NOMO-1 (cell line): ENCODE measurements at regions not wholly inside any gene's neighbourhood (a gene's known extent, or its start where the extent isn't known, plus 50 kb on each side); places are given as distances from the start of the nearest gene placed in this dataset.
"Not testable (repeated sequence)": the region's sequence is repeated elsewhere in the genome, so short reads cannot be mapped to it uniquely, and the experiment has no call there.

Experiments used
- DNase-seq, 2 experiments: peaks; one replicate each; lab custom pipeline; 2025; ENCODE audit not compliant: unreplicated experiment in 2 of 2; lab: John Stamatoyannopoulos, UW

DNA sequence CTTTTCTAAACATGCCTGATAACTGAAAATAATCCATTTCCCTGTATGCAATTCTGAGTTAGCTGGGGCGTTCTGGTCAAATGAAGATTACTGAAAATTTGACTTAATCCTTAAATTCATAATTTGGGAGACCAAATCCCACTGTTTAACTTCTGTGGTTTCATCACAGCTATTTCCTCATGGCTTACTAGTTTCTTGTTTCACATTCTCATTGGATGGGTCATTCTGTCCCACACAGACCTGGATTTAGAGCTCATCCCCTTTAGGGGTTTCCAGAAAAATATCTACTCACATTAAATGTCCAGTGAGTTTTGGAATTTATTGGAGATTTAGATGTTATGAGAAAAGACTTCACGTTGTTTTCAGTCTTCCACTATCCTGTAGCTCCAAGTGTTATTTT is 709.3 kb upstream of the KLHL1 start:
- DNase-seq = no peak

DNA sequence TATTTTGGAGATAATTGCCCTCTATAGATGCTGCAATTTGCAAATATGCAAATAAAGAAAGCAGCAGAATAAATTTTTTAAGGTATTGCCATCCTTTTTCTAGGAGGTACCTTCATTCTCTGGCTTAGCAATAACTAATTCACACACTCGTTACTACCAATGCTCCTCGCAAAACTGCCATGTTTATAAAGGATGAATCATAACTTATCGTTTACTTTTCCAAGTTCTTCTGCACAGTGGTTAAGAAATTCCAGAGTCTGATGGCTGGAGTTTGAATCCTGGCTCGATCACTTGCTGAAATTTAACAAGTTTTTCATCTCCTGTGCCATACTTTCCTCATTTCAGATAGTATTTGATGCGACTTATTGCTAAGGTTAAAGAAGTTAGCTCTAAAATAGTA is 708.6 kb upstream of the KLHL1 start:
- DNase-seq = no peak

DNA sequence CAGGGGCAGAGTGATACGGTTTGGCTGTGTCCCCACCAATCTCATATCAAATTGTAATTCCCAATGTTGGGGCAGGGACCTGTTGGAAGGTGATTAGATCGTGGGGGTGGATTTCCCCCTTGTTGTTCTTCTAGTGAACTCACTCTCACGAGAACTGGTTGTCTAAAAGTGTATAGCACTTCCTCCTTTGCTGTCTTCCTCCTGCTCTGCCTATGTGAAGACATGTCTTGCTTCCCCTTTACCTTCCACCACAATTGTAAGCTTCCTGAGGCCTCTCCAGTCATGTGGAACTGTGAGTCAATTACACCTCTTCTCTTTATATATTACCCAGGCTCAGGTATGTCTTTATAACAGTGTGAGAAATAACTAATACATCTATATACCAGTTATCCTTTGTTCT is 706.4 kb upstream of the KLHL1 start:
- peak in 1 of 2 experiments; percentile 28 for DNase-seq

DNA sequence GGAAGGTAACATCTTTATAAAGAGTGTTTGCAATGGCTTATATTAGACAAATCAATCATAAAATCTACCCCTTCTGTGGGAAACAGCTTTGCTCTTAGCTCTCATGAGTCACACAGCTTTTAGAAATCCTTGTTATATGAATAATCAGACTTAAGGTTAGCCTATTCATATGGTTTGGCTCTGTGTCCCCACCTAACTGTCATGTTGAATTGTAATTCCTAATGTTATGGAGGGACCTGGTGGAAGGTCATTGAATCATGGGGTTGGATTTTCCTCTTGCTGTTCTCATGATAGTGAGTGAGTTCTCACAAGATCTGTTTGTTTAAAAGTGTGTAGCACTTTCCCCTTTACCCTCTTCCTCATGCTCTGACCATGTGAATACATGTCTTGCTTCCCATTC is 704.2 kb upstream of the KLHL1 start:
- DNase-seq = no peak

DNA sequence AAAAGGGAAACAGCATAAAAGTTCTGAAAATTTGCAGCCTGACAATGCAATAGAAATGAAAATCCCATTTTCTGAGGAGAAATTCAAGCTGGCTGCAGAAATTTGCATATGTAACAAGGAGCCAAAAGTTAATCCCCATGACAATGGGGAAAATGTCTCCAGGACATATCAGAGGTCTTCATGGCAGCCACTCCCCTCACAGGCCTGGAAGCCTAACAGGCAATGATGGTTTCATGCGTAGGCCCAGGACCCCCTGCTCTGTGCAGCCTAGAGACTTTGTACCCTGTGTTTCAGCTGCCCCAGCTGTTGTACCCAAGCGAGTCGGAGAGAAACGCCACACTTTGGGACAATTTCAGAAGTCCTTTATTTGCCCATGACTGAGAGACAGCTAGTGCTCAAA is 701.3 kb upstream of the KLHL1 start:
- DNase-seq = no peak

DNA sequence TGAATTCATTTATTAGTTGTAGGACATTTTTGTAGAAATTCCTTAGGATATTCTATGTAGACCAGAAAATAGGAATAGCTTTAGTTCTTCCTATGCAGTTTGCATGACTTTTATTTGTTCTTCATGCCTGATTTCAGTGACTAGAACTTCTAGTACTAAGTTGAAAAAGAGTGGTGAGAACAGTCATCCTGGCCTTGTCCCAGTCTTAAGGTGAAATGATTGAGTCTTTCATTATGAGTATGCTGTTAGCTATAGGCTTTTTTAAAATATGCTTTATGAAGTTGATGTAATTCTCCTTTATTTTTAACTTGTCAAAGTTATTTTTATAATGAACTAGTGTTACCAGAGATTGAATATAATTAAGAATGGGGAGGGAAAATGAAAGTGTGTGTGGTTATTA is 690.1 kb upstream of the KLHL1 start:
- DNase-seq = no peak

DNA sequence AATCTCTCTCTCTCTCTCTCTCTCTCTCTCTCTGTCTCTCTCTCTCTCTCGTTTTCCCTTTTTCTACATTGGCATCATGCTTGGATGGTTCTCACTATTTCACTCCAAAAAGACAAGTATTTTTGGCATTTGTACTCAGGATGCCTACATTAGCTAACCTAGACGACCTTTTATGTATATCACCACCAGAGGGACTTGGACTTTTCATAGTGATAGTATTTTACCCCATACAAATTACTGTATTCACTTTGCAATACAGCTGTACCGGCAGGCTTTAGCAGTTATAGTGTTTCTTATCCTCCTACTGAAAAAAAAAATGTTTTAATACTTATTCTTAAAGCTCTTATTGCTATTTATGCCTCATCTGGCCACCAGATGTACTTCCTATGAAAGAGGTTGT is 687.2 kb upstream of the KLHL1 start:
- peak in 1 of 2 experiments; percentile 17 for DNase-seq

DNA sequence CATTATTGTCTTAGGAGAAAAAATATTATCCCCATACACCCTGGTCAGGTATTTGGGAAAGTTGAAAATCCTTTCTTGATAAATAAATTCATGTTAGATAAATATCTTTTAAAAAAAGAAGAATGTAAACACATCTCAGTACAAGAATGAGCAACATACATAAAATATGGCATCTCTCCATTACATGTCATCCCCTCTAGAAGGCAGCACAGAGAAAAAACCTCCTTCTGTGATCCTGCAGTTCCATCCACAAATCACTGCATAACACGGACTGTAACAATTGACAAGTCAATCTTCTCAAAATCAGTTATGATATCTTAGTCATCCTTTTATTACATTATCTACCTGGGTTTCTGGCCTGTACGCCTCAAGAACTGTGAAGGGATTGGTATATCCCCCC is 683.9 kb upstream of the KLHL1 start:
- DNase-seq = no peak

DNA sequence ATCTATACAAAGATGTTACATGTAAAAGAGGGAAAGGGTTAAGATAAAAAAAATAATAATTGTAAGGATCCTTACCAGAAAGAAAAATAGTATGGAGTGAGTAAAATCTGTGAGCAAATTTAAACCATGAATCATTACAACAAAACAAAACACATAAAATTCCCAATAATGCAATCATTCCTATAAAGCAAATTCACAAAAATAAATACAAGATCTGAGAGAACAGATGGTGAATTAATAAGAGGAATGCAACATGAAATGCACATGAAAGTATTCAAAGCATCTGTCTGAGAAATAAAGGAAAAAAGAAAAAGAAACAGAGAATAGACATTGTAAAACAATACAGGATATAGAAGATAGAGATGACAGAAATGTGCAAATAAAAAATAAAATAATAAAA is 681.5 kb upstream of the KLHL1 start:
- DNase-seq = no peak

DNA sequence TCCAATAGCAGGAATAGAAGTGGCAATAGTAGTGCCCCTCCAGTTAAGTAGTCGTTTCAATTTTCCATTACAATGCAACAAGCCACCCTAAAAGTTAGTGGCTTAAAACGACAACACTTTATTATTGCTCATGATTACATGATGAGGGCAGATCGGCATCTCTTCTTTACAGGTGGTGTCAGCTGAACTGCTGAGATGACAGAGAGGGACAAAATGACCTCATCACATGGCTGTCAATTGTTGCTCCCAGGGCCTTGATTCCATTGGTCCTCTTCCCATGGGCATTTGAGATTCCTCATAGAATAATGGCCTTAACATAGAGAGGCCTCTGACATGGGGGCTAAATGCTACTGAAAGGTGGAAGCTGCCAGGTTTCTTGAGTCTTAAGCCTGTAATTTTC is 679.8 kb upstream of the KLHL1 start:
- DNase-seq = no peak

DNA sequence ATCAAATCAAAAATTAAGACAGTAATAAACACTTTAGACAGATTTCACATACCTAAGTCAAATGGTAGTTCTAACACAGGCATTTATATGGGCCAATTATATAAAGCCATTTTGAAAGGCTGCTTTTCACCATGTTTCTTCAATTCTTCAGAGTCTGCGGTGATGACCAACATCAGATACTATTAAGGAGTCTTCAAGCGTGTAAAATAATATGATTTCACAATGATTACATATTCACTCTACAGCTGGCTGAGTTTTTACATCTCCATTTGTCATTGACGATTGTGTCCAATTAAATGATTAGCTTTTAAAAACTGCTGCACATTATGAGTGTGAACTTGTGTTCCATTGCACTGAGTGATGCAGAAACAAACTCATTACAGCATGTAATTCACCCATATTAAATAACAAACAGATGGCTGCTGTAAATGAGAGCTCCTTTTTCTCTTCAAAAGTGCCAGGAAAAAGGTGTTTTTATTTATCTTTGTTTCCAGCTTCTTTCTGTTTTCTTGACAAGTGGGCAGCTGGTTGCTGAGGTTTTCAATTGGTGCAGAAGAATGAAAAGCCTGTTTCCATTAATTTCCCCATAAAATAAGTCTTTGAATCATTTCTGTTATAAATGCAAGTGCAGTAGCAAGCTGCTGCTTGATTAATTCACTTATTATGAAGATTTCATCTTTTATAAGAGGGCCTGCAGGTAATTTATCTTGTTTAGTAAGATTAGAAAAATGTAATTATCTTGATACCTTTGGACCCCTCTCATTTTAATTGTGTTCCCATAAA is 676.1 kb upstream of the KLHL1 start:
- no peak for DNase-seq

DNA sequence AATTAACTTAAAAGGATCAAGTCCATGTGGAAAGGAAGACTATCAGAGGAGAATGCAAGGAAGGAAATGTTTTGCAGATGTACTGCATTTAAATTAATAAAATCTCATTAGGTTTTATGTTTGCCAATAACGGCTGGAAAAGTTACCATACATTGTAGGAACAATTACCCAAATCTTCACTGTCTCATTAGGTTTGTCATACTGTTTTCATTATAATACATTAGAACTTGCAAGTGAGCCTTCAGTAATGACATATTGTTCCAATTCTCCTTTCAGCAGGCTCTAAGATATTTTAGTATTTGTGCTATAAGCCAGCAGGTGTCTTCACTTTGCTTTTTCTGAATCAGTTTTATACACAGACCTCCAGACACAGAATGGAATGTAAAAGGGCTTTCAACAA is 661.6 kb upstream of the KLHL1 start:
- DNase-seq = no peak

DNA sequence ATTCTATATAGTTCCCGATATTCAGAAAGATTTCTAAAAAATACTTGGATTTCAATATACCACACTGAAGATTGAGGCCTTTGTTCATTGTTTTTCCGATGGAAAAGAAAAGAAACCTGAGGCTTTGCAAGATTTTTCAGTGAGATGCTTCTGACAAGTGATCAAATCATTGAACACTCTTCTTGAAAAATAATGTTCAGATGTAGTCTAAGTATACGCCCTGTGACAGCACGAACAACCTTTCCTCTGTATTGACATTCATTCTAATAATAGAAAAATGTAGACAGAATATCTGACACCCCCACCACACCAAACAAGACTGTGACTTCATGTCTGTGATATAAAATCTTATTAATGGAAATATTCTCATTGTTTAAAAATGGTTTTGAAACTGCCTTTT is 650.7 kb upstream of the KLHL1 start:
- no peak for DNase-seq

DNA sequence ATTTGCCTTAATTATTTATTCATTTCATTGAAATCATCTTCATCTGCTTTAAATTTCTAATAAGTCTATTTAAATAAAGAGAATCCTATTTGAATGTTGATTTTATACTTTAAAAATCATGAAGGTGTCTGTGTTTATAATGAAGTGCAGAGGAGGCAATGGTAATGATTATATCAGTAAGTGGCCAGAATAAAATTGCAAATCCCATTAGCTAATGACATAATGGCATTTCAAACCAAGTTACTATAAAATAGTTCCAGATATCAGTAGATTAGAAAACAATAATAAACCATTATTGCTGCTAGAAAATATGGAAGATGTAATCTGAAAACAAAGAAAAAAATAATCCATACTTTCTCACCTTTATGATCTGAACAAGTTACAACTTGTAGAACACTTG is 647.8 kb upstream of the KLHL1 start:
- DNase-seq = no peak

DNA sequence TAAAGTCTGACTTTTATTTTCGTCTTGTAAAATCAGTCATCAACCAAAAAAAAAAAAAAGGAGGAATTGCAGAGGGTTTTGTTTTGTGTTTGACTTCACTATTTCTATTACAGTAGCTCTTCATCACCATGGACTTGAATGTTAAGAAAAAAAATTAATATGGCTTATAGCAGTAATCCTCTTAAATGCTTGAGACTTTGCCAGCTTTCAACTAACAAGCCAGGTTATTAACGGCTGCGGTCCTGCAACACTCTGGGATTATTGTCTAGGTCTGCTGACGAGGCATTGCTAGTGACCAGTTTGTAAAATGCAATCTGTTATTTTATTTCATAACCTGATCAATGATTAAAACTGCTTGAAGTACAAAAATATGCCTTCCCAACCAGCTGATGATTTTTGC is 647.2 kb upstream of the KLHL1 start:
- DNase-seq = no peak

DNA sequence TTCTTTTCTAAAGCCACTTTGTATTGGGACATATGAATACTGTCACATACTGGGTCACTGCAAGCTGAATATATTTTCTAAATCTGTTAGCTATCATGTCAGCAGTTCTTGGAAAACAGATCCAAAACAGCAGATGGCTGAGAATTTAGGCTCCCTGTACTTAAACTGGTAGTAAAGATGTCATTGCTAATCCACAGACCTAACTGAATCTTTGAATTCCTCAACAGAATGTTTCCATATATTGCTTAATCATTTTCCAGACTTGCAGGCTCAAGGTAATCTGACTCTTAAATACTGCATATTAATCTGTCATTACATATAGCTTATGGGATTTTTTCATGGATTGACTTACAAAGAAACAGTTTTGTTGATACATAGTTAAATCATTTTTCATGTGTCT is 639.0 kb upstream of the KLHL1 start:
- no peak for DNase-seq

DNA sequence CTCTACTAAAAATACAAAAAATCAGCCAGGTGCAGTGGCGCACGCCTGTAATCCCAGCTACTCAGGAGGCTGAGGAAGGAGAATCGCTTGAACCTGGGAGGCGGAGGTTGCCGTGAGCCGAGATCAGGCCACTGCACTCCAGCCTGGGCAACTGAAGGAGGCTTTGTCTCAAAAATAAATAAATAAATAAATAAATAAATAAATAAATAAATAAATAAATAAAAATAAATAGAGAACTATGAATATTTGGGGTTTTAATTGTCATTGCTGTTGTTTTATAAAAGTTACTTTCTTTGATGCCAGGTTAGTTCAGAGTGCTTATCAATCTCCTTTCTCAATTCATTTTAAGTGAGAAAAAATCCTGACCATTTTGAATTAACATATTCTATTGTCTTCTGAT is 638.2 kb upstream of the KLHL1 start:
- not testable (repeated sequence) for DNase-seq

DNA sequence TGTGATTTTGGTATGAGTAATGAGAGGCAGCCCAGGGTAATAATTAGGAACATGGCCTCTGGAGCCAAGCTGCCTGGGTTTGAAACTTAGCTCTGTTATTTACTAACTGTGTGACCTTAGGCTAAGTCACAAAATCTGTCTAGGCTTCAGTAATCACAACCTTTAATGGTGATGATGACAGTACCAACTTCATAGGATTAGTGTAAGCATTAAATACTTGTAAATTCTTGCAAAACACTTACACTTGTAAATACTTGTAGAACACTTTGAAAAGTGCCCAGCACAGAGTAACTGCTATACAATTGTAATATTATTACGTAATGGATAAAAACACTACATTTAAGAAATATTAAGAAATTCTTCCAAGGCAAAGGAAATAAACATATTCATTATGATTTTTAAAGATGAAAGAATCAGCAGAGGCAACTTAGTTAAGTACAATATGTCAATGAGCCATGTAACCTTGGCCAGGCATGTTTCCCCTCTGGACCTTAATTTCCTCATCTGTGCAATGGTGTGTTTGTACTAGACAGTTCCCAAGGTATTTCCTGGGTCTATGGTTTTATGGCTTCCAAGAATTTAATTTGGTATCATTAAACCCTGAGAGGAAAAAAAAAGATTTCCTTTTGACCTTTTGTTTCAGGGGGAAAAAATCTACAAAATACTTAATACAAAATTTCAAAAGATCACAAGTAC is 628.5 kb upstream of the KLHL1 start:
- no peak for DNase-seq

DNA sequence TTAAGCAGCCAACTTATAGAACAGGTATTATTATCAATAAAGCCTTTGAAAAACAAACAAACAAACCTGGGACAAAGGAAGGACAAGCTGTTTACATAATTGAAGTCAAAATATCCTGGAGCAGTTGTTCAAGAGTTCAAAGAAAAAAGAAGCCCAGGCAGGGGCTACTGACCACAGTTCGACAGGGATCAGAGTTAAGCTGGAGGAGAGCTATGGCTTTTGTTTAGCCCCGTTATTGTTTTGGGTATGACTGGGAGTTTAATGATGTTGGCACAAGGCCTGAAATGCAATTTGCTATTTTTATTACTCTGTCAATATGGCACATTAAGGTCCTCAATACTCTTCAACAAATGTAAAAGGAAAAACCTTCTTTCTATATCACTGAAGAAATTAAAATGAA is 624.4 kb upstream of the KLHL1 start:
- DNase-seq = no peak

DNA sequence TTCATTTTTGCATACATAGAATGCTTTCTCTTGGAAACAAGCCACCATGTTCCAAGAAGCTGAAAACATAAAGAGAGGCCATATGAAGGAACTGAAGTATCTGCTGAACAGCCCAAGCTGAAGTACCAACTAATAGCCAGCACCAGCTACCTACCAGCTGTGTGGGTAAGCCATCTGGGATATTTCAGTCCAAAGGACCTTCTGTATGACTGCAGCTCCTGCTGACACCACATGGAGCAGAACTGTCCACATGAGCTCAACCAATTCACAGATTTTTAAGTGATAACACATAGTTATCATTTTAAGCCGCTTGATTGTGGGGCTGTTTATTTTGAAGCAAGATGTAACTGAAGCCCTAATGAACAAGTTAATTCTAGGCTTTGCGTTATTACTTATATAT is 621.1 kb upstream of the KLHL1 start:
- DNase-seq = no peak

DNA sequence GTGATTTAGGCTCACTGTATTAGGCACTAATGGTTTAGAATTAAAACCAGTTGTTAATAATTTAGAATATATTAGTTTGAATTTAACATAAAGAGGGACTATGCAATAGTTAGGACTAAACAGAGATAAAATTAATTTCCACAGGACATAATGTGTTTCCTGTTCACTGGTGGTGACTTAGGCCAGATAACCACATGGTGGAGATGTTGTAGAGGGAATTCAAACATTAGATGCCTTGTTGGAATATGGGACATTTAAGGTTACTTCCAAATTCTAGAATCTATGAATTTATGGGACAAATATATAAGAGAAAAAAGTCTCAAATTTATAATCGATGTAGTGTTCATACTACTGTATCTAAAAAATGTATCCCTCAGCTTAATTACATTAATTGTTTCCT is 615.5 kb upstream of the KLHL1 start:
- peak; percentile 5 to 42 for DNase-seq

DNA sequence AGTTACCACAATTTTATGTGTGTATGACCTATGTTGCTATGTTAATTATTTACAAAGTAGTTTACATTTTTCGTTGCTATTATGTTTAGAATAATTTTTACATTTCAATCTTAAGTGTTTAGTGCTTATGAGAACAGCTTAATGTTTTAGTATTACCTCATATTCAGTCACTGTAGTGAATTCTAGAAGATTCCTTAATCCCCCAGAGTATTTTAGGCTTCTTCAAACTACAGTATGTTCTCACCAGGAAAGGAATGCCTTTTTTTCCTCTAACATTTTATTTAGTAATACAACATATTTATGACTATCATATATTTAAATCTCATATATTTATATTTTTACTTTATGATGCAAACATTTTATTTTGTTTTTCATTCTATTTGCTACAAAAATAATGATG is 612.1 kb upstream of the KLHL1 start:
- DNase-seq = no peak

DNA sequence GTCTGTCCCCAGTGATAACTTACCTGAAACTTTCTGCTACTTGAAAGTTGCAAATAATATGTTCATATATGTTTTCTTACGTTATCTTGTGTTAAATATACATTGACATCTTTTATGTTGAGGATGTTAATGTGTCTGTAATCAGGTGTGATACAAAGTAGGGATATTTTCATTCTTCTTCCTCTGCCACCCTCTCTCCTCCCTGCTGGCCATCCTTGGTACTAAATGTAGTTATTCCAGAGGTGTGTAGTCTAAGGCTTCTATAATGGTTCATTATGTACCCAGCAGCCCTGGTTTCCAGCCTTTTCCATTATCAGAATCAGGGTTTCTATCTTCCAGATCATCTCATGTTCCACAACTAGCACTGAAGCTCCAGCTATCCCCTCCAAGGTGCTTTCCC is 606.7 kb upstream of the KLHL1 start:
- DNase-seq = no peak
